ENCODE measurements at regions not wholly inside any gene's neighbourhood (a gene's known extent, or its start where the extent isn't known, plus 50 kb on each side); places are given as distances from the start of the nearest gene placed in this dataset.
A peak's percentile ranks its signal among the peaks of the same experiment; 100 is the strongest.

DNA sequence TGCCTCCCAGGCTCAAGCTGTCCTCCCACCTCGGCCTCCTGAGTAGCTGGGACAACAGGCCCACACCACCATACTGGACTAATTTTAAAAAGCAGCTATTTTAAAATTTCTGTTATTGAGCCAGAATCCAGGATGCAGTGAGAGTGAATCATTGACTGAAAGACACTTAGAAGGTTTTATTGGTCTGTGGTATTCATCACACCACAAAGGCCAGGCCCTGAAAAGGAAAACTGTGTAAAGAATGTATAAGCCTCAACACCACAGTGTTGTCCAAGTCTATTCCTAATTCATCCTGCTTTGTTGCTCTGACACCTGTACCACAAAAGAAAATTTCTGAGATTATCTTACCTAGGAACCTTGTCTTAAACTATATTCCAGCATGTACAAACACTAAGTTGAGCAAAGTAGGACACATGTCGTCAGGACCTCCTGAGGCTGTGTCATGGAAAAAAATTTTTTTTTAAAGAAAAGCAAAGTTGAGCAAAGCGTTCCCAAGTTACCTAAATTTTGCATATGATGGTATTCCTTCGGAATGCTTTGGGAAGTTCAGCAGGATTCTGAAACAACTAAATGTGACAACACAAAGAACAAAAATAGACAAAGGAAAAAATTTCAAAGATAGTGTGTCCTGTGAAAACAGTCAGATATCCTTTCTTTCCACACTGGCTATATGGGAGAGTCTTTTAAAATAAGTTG is 129.6 kb upstream of the MKLN1 start:
- no peak for DNase-seq

GRCh38 chr7:131202451-131202850 is 125.2 kb upstream of the MKLN1 start:
- no peak for DNase-seq

DNA sequence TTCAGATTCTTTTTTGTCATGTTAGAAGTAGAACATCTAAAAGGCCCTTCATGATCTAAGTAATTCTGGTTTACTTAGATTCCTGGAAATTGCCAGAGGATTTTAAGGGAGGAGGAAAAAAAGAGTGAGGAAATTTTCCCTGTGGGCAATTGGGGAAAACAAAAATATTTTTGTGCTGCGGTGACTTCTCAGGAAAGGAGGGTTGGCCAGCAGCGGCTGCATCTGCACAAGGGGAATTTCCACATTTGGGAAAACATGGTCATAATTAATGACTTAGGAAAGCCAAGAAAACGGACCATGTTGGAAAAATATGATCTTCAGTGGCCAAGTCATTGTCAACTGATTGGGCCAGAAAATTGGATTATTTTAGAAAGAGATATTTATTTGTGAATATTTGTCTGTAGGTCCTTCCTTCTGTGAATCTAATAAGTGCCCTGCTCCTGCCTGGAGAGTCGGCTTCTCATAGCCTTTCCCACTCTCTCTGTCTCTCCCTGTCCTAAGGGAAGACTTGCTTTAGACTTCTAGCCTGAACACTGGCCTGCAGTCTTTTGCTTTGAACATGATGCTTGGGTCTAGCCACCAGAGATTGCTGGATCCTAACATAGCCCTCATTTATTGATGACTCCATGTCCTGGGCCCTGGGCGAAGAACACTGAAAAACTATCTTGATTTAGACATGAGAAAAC is 124.2 kb upstream of the MKLN1 start:
- DNase-seq, result no peak

DNA sequence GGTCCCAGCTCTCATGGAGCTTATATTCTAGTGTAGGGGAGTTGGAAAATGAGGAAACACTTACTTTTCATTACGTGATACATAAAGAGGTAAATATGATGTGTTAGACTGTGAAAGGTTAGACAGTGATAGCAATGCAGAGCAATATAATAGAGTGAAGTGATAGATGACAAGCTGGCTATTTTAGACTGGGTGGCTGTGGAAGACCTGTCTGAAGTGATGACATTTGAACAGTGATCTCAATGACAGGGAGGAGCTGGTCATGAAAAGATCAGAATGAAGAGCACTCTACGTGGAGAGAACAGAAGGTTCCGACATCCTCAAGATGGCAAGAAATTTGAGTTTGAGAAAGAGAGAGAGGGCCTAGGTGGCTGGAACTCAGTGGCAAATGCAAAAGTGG is 118.9 kb upstream of the MKLN1 start:
- no peak for DNase-seq

- no peak for DNase-seq
Measured at GRCh38 chr7:131210618-131211017, 117.1 kb upstream of the MKLN1 start.

GRCh38 chr7:131211500-131211899 is 116.2 kb upstream of the MKLN1 start:
- no peak for DNase-seq

GRCh38 chr7:131212114-131212513 is 115.6 kb upstream of the MKLN1 start:
- no peak for DNase-seq

DNA sequence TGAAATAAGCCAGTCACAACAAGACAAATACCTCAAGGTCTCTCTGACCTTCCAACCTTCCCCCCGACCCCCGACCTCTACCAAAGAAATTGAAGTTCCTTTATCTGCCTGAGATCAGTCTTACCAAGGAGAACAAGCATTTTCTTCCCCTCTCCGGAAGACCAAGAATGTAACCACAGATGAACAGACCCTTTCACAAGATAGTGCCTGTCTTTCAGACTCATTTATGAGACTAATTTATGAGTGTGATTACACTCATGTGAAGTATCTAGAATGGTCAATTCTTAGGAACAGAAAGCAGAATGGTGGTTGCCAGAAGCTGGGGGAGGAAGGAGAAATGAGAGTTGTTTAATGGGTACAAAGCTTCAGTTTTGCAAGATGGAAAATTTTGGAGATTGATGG is 108.9 kb upstream of the MKLN1 start:
- DNase-seq, result no peak

- peak; percentile 31 for DNase-seq
Measured at GRCh38 chr7:131219312-131220041, 108.2 kb upstream of the MKLN1 start.

DNA sequence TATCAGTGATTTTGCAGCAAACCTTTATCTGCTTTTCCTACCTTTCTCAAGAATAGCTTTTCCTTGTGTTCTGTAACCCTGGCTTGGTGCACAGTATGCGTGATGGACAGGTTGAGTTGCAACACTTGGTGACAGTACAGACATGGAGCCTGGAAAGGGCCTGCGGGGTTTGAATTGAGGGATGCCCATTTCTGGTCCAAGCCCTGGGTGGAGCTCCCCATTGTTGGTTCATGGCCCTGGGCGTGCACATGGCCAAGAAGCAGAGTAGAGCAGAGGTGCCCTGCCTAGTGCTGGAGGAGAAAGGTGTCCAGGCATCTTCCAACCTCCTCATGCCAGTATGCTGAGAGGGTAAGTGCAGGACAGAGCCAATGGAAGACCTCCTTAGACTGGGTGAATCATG is 106.6 kb upstream of the MKLN1 start:
- DNase-seq, result no peak

DNA sequence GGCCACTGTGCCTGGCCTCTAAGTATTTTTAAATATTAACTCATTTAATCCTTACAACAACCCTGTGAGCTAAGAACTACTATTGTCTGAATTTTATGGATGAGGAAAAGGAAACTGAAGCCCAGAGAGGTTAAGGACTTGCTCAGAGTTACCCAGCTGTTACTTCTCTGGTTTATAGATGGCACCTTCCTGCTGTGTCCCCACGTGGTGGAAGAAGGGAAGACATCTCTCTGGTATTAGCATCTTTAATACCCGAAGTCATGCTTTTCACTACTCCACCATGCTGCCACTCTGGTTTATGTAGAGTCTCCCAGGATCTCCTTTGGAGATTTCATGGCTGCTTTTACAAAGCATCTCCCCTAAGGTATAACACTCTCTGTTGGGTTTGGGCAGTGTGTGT is 105.5 kb upstream of the MKLN1 start:
- no peak for DNase-seq

DNA sequence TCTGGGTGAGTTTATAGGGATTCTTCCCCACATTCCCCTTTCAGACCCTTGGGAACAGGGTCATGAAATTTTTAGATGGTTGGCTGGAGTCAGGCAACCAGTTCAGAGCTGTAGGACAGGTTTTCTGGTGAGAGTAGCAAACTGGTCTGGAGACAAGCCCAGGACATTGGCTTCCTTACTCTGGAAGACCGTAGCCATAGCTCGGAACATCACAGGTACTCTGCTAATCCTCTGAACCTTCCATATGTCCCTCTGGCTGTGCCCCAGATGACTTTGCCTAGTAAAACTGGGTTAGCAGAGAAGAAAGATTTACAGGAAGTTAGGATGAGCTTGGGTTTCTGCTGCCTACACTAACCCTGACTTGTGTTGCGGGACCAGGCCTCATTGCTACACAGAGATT is 104.5 kb upstream of the MKLN1 start:
- no peak for DNase-seq

- no peak for DNase-seq
Measured at GRCh38 chr7:131224996-131225395, 102.7 kb upstream of the MKLN1 start.

GRCh38 chr7:131225619-131226513 is 101.8 kb upstream of the MKLN1 start:
- DNase-seq, result no peak

- no peak for DNase-seq
Measured at GRCh38 chr7:131226514-131226865, 101.2 kb upstream of the MKLN1 start.

DNA sequence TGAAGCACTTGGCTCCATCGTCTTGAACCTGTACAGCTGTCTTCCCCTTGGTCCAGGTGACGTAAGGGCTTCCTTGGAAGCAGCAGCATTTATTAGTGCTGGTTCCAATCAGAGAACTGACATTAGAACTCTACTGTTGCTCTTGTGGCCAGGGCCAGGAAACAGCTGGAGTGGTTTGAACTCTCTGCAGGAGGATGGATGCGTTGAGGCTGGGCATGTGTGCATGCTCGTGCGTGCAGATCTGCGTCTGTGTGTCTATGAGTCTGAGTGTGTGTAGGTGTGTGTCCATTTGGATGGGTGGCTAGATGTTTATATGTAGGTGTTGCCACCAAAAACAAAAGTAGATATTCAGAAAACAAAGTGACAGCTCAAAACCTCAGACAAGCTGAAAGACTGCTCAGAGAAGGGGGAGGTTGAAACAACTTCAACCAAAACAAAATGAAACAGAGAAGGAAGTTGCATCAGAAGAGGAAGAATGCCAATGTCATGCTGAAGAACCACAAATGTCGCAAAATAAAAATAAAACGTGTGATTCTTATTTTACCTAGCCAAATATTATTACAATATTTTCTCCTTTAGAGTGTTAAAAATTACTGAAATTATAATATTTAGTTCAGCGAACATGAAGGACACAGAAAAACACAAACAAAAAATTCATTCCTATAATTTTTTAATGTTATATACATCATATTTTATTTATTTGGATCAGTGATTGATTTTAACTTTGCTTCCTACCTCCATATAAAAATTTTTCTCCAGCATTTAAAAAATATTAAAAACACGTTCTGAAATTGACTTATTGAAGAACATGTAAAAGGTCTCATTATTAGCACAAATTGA is 96.1 kb upstream of the MKLN1 start:
- peak; percentile 63 for DNase-seq

GRCh38 chr7:131232768-131233167 is 94.9 kb upstream of the MKLN1 start:
- no peak for DNase-seq

- DNase-seq, result no peak
Measured at GRCh38 chr7:131233193-131233592, 94.5 kb upstream of the MKLN1 start.

GRCh38 chr7:131234719-131235488 is 92.8 kb upstream of the MKLN1 start:
- no peak for DNase-seq

DNA sequence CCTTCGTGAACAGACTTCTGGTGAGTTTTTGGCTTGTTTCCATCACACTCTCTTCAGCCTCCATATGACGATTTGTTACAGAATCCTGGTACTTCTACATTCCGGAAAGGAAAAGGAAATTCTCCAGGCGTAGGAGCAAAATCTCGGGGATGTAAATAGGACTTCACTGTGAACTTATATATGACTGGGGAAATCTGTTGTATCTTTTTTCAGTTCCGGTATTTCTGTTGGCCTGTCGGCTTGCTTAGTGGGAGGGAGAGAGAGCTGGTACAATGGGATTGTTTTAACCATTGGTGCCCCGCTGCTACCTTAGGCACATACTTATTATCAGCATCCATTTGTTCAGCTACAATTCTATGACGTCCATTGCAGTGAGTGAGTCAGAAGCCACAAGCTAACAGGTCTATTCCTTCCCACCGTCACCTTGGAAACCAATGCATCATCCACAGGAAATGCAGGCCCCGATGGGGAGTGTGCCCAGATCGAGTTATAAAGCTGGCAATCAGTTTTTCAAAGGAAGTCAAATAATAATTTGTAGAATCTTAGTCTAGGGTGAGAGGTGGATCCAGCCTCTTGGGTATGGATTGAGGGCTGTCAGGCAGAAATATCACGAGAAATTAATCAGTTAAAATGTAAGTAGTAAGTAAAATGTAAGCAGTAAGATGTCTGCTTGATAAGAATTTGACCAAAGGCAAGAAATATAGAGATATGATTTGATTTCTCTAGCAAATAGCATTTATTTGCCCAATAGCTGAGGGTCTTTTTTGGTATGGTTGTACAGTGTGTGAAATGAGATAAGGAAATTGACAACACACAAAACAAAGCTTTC is 92.0 kb upstream of the MKLN1 start:
- DNase-seq, result peak; percentile 82

DNA sequence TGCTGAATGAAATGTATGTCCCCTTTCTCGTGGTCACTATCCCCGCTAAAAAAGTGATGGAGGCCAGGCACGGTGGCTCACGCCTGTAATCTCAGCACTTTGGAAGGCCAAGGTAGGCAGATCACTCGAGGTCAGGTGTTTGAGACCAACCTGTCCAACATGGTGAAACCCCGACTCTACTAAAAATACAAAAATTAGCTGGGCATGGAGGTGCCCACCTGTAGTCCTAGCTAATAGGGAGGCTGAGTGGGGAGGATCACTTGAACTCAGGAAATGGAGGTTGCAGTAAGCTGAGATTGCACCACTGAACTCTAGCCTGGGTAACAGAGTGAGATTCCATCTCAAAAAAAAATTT is 91.4 kb upstream of the MKLN1 start:
- DNase-seq, result no peak

All from CD4-positive, alpha-beta T cell treated with Interferon gamma for 1 hour (primary cell).